B cell (primary cell): ENCODE measurements at regions not wholly inside any gene's neighbourhood (a gene's known extent, or its start where the extent isn't known, plus 50 kb on each side); places are given as distances from the start of the nearest gene placed in this dataset.

Experiments used
- ATAC-seq: fragments of 200-7000 bp; cut with Tn5 transposase; one replicate; pipeline ENCODE4 v1.10.0; 2021; ENCODE audit warnings: low read depth, mild to moderate bottlenecking, moderate number of reproducible peaks, moderate library complexity
- CTCF ChIA-PET: fragments of 350-600 bp; sonication (Branson Sonifier 250); formaldehyde crosslinking; loops from one replicate; lab custom pipeline; 2021; ENCODE audit warnings: antibody characterized with exemption, inconsistent platforms; lab: Charles Lee
- POLR2A ChIA-PET: fragments of 350-600 bp; sonication (Branson Sonifier 250); formaldehyde crosslinking; loops from one replicate; lab custom pipeline; 2021; ENCODE audit warnings: antibody characterized with exemption; lab: Charles Lee
- DNase-seq: peaks from one replicate; pipeline ENCODE4 v3.0.0; 2013
- H2AFZ ChIP-seq: 2 replicates; pipeline ENCODE4 v1.6.1; 2012; ENCODE audit warnings: mild to moderate bottlenecking, low read depth, low read length; ENCODE audit not compliant: insufficient read depth, poor library complexity, severe bottlenecking
- H3K27ac ChIP-seq, 2 donors: 1 replicate in 1 of 2; 2 replicates in 1 of 2; pipeline ENCODE4 v1.5.1; 2012 to 2013; ENCODE audit warnings: low read length in 2 of 2, mild to moderate bottlenecking in 2 of 2, moderate library complexity in 1 of 2
- H3K27me3 ChIP-seq, 4 experiments: fragments of 200-600 bp in 1 of 4; sonication (generic) in 1 of 4; replicated peaks in 1 of 4; 1 replicate in 2 of 4; 2 replicates in 2 of 4; pipeline versions ENCODE4 v1.6.1 to v1.7.0; 2013 to 2016; ENCODE audit warnings: low read length in 3 of 4, mild to moderate bottlenecking in 2 of 4, mixed read lengths in 1 of 4, moderate library complexity in 1 of 4; ENCODE audit not compliant: insufficient read depth in 4 of 4, control insufficient read depth in 3 of 4; ENCODE audit errors: control extremely low read depth in 1 of 4
- H3K36me3 ChIP-seq, 2 experiments: replicated peaks in 1 of 2; 1 replicate in 1 of 2; 2 replicates in 1 of 2; pipeline versions ENCODE4 v1.6.1 to v1.7.1; 2013; ENCODE audit warnings: low read length in 1 of 2; ENCODE audit not compliant: insufficient read depth in 2 of 2, control insufficient read depth in 1 of 2; ENCODE audit errors: control extremely low read depth in 1 of 2, extremely low read depth in 1 of 2
- H3K4me1 ChIP-seq, 2 donors: fragments of 200-600 bp in 1 of 2; sonication (generic) in 1 of 2; 1 replicate in 1 of 2; 2 replicates in 1 of 2; pipeline versions ENCODE4 v1.5.1 to v1.6.1; 2013 to 2017; ENCODE audit warnings: low read length in 2 of 2; ENCODE audit not compliant: control insufficient read depth in 2 of 2, insufficient read depth in 2 of 2
- H3K4me2 ChIP-seq: replicated peaks from 2 replicates; pipeline ENCODE3; 2012; ENCODE audit warnings: mild to moderate bottlenecking, low read depth, low read length; ENCODE audit not compliant: poor library complexity, severe bottlenecking
- H3K4me3 ChIP-seq, 5 experiments: fragments of 200-600 bp in 1 of 5; sonication (generic) in 1 of 5; 1 replicate in 3 of 5; 2 replicates in 2 of 5; pipeline versions ENCODE4 v1.5.1 to v1.7.0; 2011 to 2016; ENCODE audit warnings: low read length in 4 of 5, mild to moderate bottlenecking in 4 of 5, low read depth in 2 of 5, control low read depth in 1 of 5, moderate library complexity in 1 of 5; ENCODE audit not compliant: insufficient read depth in 1 of 5; ENCODE audit errors: control extremely low read depth in 1 of 5, extremely low read depth in 1 of 5
- H3K79me2 ChIP-seq: fragments of 200-600 bp; sonication (generic); one replicate; pipeline ENCODE4 v1.6.0; 2016; ENCODE audit warnings: low read length; ENCODE audit not compliant: control insufficient read depth, insufficient read depth
- H3K9ac ChIP-seq: fragments of 200-600 bp; sonication (generic); 2 replicates; pipeline ENCODE4 v1.6.1; 2017; ENCODE audit warnings: mild to moderate bottlenecking, low read length, moderate library complexity
- H3K9me3 ChIP-seq, 3 donors: one replicate each; pipeline versions ENCODE4 v1.6.1 to v1.7.1; 2013; ENCODE audit warnings: low read length in 2 of 3; ENCODE audit not compliant: control insufficient read depth in 2 of 3, insufficient read depth in 1 of 3; ENCODE audit errors: control extremely low read depth in 1 of 3
- H4K20me1 ChIP-seq: 2 replicates; pipeline ENCODE4 v1.6.0; 2012; ENCODE audit warnings: mild to moderate bottlenecking, low read length; ENCODE audit not compliant: insufficient read depth, control insufficient read depth, poor library complexity, severe bottlenecking
- H3K27ac Mint-ChIP-seq: one replicate; pipeline ENCODE4 v1.8.0; 2021; ENCODE audit warnings: mixed read lengths
- H3K27me3 Mint-ChIP-seq: one replicate; pipeline ENCODE4 v1.8.0; 2021; ENCODE audit warnings: mixed read lengths
- H3K4me1 Mint-ChIP-seq: one replicate; pipeline ENCODE4 v1.8.0; 2021; ENCODE audit warnings: mixed read lengths
- H3K4me3 Mint-ChIP-seq: one replicate; pipeline ENCODE4 v1.8.0; 2021; ENCODE audit warnings: mixed read lengths
- H3K9me3 Mint-ChIP-seq: one replicate; pipeline ENCODE4 v1.8.0; 2022; ENCODE audit warnings: mixed read lengths; ENCODE audit not compliant: insufficient read depth
- CTCF ChIP-seq: fragments of 200-600 bp; IDR thresholded peaks from one replicate; pipeline ENCODE4 v1.8.0; 2022; ENCODE audit warnings: antibody characterized with exemption, mild to moderate bottlenecking
- EZH2 ChIP-seq: IDR thresholded peaks from 2 replicates; pipeline ENCODE4 v1.6.1; 2012; ENCODE audit warnings: borderline replicate concordance, low read depth, mild to moderate bottlenecking, moderate library complexity, low read length; ENCODE audit not compliant: insufficient read depth, poor library complexity, severe bottlenecking
- WGBS: methylation state at CpG from one replicate; pipeline ENCODE4 v1.1.5; 2013; ENCODE audit warnings: missing lambda C conversion rate; ENCODE audit not compliant: insufficient coverage; 5-methylcytosine and 5-hydroxymethylcytosine counted together
- intact Hi-C: fragments of 100-400 bp; cut with micrococcal nuclease; formaldehyde crosslinking; loops from one replicate; pipeline ENCODE4 v1.10.0; 2022

- intact Hi-C loops, result loop anchor here (10.0 kb wide), 1 partner anchor 1534 kb away; the partner anchor contains the start of gene FYB2
- Histone ChIP-seq H3K4me1 (peaks cover 16 to 17% of the 10 kb centered on the region in 2 donors), H3K4me2 (no peak overlapping the region), H3K4me3 (no peak overlapping the region), H4K20me1 (no peaks in the 10 kb centered on the region), H3K27me3 (no peaks in the 10 kb centered on the region), H3K9ac (no peak overlapping the region), H2AFZ (no peak overlapping the region), H3K79me2 (peaks cover 2% of the 10 kb centered on the region), H3K9me3 (no peaks in the 10 kb centered on the region), H3K27ac (no peak overlapping the region), H3K36me3 (no peaks in the 10 kb centered on the region)
- Mint-ChIP-seq H3K4me1 (peaks cover 24% of the 10 kb centered on the region), H3K27ac (no peak overlapping the region), H3K4me3 (no peak overlapping the region), H3K27me3 (peaks cover 7% of the 10 kb centered on the region), H3K9me3 (no peaks in the 10 kb centered on the region)
- DNase-seq, result no peak
- ATAC-seq, result no peak
- 84% methylated on average over 2 of the region's 2 CpGs for WGBS
- TF ChIP-seq EZH2 (no peak), CTCF (no peak)
- POLR2A ChIA-PET, result interaction anchor here (0.7 kb wide), 2 partner anchors 98 to 1299 kb away, joined by 6 to 8 read pairs; no protein-coding TSS in a partner anchor
- CTCF ChIA-PET, result interaction anchor here (0.9 to 6.8 kb wide), 12 partner anchors 20 to 1429 kb away, joined by 3 to 111 read pairs (median 4); partner anchors contain the start of gene USP24
These were observed 65.6 kb upstream of the USP24 start for GRCh38 chr1:55280731-55281130.

GRCh38 chr1:55279627-55280026 lies 64.5 kb upstream of the USP24 start:
- POLR2A ChIA-PET, result no interaction called here
- Mint-ChIP-seq H3K4me3 (no peak overlapping the region), H3K27ac (no peak overlapping the region), H3K27me3 (peaks cover 7% of the 10 kb centered on the region), H3K9me3 (no peaks in the 10 kb centered on the region), H3K4me1 (peaks cover 22% of the 10 kb centered on the region)
- peaks cover 2% of the 10 kb centered on the region for H3K79me2 ChIP-seq
- no peaks in the 10 kb centered on the region for H4K20me1 ChIP-seq
- DNase-seq (no peak), ATAC-seq (no peak)
- H3K4me3 ChIP-seq, result no peak overlapping the region
- H3K27ac ChIP-seq, result no peak overlapping the region
- no peaks in the 10 kb centered on the region for H3K27me3 ChIP-seq
- no peak overlapping the region for H2AFZ ChIP-seq
- intact Hi-C loops, result loop anchor here (10.0 kb wide), 1 partner anchor 1535 kb away; the partner anchor contains the start of gene FYB2
- CTCF ChIA-PET, result interaction anchor here (0.8 to 6.8 kb wide), 12 partner anchors 19 to 1305 kb away, joined by 3 to 130 read pairs (median 7); partner anchors contain the start of gene USP24
- WGBS, result 100% methylated on average over 3 of the region's 3 CpGs
- H3K4me1 ChIP-seq, result peaks cover 16 to 17% of the 10 kb centered on the region in 2 donors
- no peak overlapping the region for H3K4me2 ChIP-seq
- no peaks in the 10 kb centered on the region for H3K9me3 ChIP-seq
- H3K9ac ChIP-seq, result no peak overlapping the region
- no peak for TF ChIP-seq EZH2
- no peak for TF ChIP-seq CTCF
- no peaks in the 10 kb centered on the region for H3K36me3 ChIP-seq
